MM.1S (cell line): ENCODE measurements at regions not wholly inside any gene's neighbourhood (a gene's known extent, or its start where the extent isn't known, plus 50 kb on each side); places are given as distances from the start of the nearest gene placed in this dataset.

ENCODE experiments used
- DNase-seq: peaks from one replicate; pipeline ENCODE4 v3.0.0-alpha.2; 2015
- H2AFZ ChIP-seq: fragments of 300-600 bp; sonication (generic); 2 replicates; pipeline ENCODE4 v1.6.0; 2016; ENCODE audit warnings: antibody characterized with exemption, low read length
- H3F3A ChIP-seq: fragments of 300-600 bp; sonication (generic); 2 replicates; pipeline ENCODE4 v1.6.1; 2016; ENCODE audit warnings: mild to moderate bottlenecking, antibody characterized with exemption, low read length, moderate library complexity, mixed read lengths; ENCODE audit not compliant: insufficient read depth
- H3K27ac ChIP-seq: fragments of 300-600 bp; sonication (generic); 2 replicates; pipeline ENCODE4 v1.5.1; 2016; ENCODE audit warnings: mild to moderate bottlenecking, low read length
- H3K27me3 ChIP-seq: fragments of 300-600 bp; sonication (generic); replicated peaks from 2 replicates; pipeline ENCODE4 v1.6.0; 2016; ENCODE audit warnings: low read length; ENCODE audit not compliant: insufficient read depth
- H3K36me3 ChIP-seq: fragments of 300-600 bp; sonication (generic); replicated peaks from 2 replicates; pipeline ENCODE4 v1.6.1; 2016; ENCODE audit warnings: mild to moderate bottlenecking, low read length, mixed read lengths; ENCODE audit not compliant: insufficient read depth
- H3K4me1 ChIP-seq: fragments of 300-600 bp; sonication (generic); 2 replicates; pipeline ENCODE4 v1.6.1; 2016; ENCODE audit warnings: low read length, mixed read lengths
- H3K4me2 ChIP-seq: fragments of 300-600 bp; sonication (generic); 2 replicates; pipeline ENCODE4 v1.6.0; 2016; ENCODE audit warnings: low read depth, low read length
- H3K4me3 ChIP-seq: fragments of 300-600 bp; sonication (generic); 2 replicates; pipeline ENCODE4 v1.5.1; 2016; ENCODE audit warnings: low read length, mixed read lengths
- H3K79me2 ChIP-seq: fragments of 300-600 bp; sonication (generic); 2 replicates; pipeline ENCODE4 v1.6.1; 2016; ENCODE audit warnings: mixed run types, low read length, mixed read lengths
- H3K9ac ChIP-seq: fragments of 300-600 bp; sonication (generic); 2 replicates; pipeline ENCODE4 v1.6.1; 2016; ENCODE audit warnings: low read length, mixed read lengths
- H3K9me2 ChIP-seq: fragments of 300-600 bp; sonication (generic); replicated peaks from 2 replicates; pipeline ENCODE4 v1.6.1; 2016; ENCODE audit warnings: mild to moderate bottlenecking, low read length, mixed read lengths; ENCODE audit not compliant: insufficient read depth
- H3K9me3 ChIP-seq: fragments of 300-600 bp; sonication (generic); replicated peaks from 2 replicates; pipeline ENCODE4 v1.6.1; 2016; ENCODE audit warnings: mild to moderate bottlenecking, low read length, mixed read lengths; ENCODE audit not compliant: insufficient read depth
- H4K20me1 ChIP-seq: fragments of 300-600 bp; sonication (generic); 2 replicates; pipeline ENCODE4 v1.6.1; 2016; ENCODE audit warnings: mild to moderate bottlenecking, low read length, moderate library complexity, mixed read lengths; ENCODE audit not compliant: insufficient read depth
- EZH2 ChIP-seq: fragments of 300-600 bp; sonication (generic); optimal IDR thresholded peaks from 2 replicates; pipeline ENCODE3; 2017; ENCODE audit warnings: low read depth, mild to moderate bottlenecking, antibody characterized with exemption, low read length, mixed read lengths
- EZH2phosphoT487 ChIP-seq: fragments of 300-600 bp; sonication (generic); IDR thresholded peaks from 2 replicates; pipeline ENCODE4 v1.6.1; 2018; ENCODE audit warnings: antibody characterized with exemption, low read length
- TF ChIP-seq, protein P1 (sequence below): fragments of 300-600 bp; sonication (generic); IDR thresholded peaks from 2 replicates; pipeline ENCODE4 v1.5.1; 2016; ENCODE audit warnings: antibody characterized with exemption, low read length, mixed read lengths

DNA sequence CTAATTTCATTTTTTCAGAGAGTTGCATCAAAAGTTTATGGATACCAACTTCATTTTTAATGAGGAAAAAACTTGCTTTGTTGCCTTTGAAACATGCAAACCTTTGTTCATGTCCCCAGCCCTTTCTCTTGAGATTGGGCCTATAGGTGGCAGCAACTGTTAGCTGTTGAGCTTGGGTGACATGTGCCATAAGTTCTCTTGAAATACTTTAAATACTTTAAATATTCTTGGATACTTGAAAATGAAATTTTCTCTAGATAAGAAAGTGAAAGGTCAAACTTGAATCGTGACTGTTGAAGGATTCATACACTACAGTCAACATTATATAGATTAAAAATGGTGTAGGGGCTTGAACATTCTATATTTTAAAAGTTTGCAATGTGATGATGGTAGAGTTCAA is 294.9 kb downstream of the NDFIP2 start:
- no peak overlapping the region for H3K27ac ChIP-seq
- TF ChIP-seq, protein P1, sequence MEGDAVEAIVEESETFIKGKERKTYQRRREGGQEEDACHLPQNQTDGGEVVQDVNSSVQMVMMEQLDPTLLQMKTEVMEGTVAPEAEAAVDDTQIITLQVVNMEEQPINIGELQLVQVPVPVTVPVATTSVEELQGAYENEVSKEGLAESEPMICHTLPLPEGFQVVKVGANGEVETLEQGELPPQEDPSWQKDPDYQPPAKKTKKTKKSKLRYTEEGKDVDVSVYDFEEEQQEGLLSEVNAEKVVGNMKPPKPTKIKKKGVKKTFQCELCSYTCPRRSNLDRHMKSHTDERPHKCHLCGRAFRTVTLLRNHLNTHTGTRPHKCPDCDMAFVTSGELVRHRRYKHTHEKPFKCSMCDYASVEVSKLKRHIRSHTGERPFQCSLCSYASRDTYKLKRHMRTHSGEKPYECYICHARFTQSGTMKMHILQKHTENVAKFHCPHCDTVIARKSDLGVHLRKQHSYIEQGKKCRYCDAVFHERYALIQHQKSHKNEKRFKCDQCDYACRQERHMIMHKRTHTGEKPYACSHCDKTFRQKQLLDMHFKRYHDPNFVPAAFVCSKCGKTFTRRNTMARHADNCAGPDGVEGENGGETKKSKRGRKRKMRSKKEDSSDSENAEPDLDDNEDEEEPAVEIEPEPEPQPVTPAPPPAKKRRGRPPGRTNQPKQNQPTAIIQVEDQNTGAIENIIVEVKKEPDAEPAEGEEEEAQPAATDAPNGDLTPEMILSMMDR: peak; percentile 51
- TF ChIP-seq EZH2phosphoT487: no peak
- no peak overlapping the region for H2AFZ ChIP-seq
- H3K9ac ChIP-seq: no peak overlapping the region
- H3K4me2 ChIP-seq: no peak overlapping the region
- no peaks in the 10 kb centered on the region for H3K27me3 ChIP-seq
- DNase-seq: peak; percentile 44
- H4K20me1 ChIP-seq: no peaks in the 10 kb centered on the region
- H3K9me3 ChIP-seq: no peaks in the 10 kb centered on the region
- H3K36me3 ChIP-seq: no peaks in the 10 kb centered on the region
- no peaks in the 10 kb centered on the region for H3K79me2 ChIP-seq
- H3K4me3 ChIP-seq: no peak overlapping the region
- no peaks in the 10 kb centered on the region for H3K9me2 ChIP-seq
- no peaks in the 10 kb centered on the region for H3F3A ChIP-seq
- no peaks in the 10 kb centered on the region; the same call in 1 of the 2 replicates for H3K4me1 ChIP-seq

DNA sequence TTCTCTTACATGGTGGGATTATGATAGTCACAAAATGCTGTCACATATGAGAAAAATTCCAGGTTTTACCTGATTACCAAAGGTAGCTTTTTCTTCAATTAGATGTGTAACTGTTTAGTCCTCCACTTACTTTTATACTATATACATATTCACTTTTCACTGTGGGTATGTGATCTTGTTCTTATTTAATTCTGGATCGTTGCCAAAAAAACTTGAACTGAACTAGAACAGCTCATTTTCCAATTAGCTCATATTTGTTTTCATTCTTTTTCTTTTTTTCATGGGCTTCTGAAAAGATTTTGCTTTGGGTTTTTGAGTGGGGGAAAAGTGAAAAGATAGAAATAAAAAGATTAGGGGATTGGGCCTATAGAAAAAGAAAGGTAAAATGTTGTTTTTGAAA is 291.9 kb downstream of the NDFIP2 start:
- H3F3A ChIP-seq: no peaks in the 10 kb centered on the region
- TF ChIP-seq EZH2 (no peak), EZH2phosphoT487 (no peak)
- TF ChIP-seq, protein P1: no peak

DNA sequence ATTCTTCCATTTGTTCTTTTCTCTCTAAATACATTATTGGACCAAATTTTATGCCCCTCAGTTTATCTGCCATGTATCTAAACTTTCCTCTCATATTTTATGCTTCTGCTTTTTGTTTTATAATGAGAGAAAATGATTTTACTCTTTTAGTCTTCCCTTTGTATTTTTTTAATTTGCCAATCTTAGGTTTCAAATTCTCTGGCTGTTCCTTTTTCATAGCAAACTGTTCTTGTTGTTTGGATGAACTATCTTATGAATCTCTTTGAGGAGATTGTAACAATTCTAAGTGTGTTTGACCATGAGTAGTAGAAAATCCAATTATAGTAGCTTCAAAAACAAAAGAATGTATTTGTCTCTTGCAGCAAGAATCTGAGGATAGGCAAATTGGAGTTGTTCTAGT is 290.5 kb downstream of the NDFIP2 start:
- H4K20me1 ChIP-seq: no peaks in the 10 kb centered on the region

More for the DNA sequence above, 291.9 kb downstream of the NDFIP2 start:
- Histone ChIP-seq H3K9ac (no peak overlapping the region), H3K9me3 (no peaks in the 10 kb centered on the region), H3K4me2 (no peak overlapping the region), H3K4me3 (no peak overlapping the region), H3K4me1 (no peaks in the 10 kb centered on the region), H3K79me2 (no peaks in the 10 kb centered on the region), H3K9me2 (no peaks in the 10 kb centered on the region), H4K20me1 (no peaks in the 10 kb centered on the region), H3K27ac (no peak overlapping the region), H3K36me3 (no peaks in the 10 kb centered on the region), H2AFZ (no peak overlapping the region), H3K27me3 (no peaks in the 10 kb centered on the region)
- DNase-seq: no peak

More for the DNA sequence above, 290.5 kb downstream of the NDFIP2 start:
- Histone ChIP-seq H3K27ac (no peak overlapping the region), H3K27me3 (no peaks in the 10 kb centered on the region), H3K4me3 (no peak overlapping the region), H3K36me3 (no peaks in the 10 kb centered on the region), H2AFZ (no peak overlapping the region), H3K4me2 (no peak overlapping the region), H3K9me3 (no peaks in the 10 kb centered on the region), H3F3A (no peaks in the 10 kb centered on the region), H3K4me1 (no peaks in the 10 kb centered on the region), H3K9me2 (no peaks in the 10 kb centered on the region), H3K79me2 (no peaks in the 10 kb centered on the region), H3K9ac (no peak overlapping the region)
- TF ChIP-seq, protein P1: no peak
- TF ChIP-seq EZH2: no peak
- no peak for TF ChIP-seq EZH2phosphoT487
- DNase-seq: no peak
